ENCODE measurements at regions not wholly inside any gene's neighbourhood (a gene's known extent, or its start where the extent isn't known, plus 50 kb on each side); places are given as distances from the start of the nearest gene placed in this dataset.
A peak's percentile ranks its signal among the peaks of the same experiment; 100 is the strongest.

DNA sequence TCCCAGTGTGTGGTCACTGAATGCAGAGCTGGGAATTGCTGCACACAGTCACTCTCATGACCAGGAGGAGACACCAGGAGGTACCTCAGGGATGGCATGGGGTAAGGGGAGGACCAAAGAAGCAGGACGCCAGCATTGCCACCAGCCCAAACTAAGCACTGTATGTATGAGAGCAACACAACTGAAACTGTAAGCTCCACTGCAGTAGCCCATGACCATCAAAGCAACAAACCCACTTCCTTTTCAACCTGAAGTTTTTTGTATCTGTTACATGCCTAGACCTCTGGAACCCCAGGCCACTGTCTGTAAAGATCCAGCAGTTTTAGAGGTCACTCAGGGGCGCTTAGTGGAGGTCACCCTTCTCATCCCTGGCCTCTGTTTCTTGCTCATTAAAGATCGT lies 164.3 kb downstream of the SETD4 start:
- DNase-seq (ENCODE audit: low read depth) = no peak

- DNase-seq (ENCODE audit: low read depth) = no peak
Measured at GRCh38 chr21:35895598-35895997, 164.7 kb downstream of the SETD4 start.

DNA sequence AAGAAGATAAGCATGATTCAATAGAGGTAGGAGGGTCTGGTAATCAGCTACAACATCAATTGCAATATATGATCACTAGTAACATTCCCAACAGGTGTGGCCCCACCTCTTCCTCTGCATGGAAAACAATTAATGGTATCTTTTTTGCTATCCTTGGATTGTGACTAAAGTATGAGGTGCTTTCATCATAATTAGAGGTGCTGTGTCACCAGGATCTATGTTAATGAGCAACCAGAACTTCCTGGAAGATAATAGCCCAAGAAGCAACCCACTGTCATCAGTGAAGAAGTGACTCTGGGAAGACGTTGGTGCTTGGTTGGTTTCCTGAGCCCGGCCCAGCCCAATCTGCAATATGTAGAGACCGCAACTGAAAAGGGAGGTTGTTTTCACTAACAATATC lies 167.2 kb downstream of the SETD4 start:
- DNase-seq (ENCODE audit: low read depth) = no peak

DNA sequence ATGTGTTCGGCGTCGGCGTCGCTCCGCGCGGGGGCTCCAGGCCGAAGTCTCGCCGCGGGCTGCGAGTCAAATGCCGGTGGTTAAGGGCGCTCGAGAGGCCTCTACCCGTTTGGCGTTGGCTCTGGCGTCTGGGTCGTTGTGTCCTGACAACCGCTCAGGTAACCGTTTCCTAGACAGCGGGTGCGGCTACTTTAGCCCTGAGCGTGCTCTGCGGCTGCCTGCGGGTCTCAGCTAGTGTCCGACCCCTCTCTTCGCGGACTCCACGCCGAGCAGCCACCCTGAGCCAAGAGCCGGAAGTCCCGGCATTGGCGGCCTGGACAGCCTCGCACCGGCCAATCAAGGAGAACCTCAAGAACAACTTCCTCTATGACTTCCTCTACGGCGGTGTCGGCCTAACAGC lies 173.4 kb downstream of the SETD4 start:
- no peak for DNase-seq (ENCODE audit: low read depth)

GRCh38 chr21:35885942-35886541 lies 174.3 kb downstream of the SETD4 start:
- no peak for DNase-seq (ENCODE audit: low read depth)

GRCh38 chr21:35882791-35883240 lies 177.5 kb downstream of the SETD4 start:
- no peak for DNase-seq (ENCODE audit: low read depth)

DNA sequence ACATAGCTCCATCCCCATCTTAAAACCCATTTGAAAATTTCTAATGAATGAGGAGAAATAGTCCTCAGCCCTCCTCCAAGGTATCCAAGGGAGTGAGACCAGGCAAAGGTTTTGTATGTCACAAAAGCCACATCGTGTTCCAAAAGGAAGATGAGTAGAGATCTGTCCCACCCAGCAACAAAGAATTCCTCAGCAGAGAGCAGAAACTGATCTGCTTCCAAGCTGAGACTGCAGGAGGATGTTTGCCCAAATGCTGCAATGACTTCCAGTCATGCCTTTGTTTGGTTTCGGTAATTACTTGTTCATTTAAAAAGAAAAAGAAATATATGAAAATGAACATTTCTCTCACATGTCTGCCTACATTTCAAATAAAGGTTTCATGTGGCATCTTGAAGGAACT lies 186.9 kb downstream of the SETD4 start:
- DNase-seq (ENCODE audit: low read depth) = no peak

GRCh38 chr21:35871906-35872305 lies 188.4 kb downstream of the SETD4 start:
- no peak for DNase-seq (ENCODE audit: low read depth)

GRCh38 chr21:35868869-35869223 lies 191.5 kb downstream of the SETD4 start:
- no peak for DNase-seq (ENCODE audit: low read depth)

DNA sequence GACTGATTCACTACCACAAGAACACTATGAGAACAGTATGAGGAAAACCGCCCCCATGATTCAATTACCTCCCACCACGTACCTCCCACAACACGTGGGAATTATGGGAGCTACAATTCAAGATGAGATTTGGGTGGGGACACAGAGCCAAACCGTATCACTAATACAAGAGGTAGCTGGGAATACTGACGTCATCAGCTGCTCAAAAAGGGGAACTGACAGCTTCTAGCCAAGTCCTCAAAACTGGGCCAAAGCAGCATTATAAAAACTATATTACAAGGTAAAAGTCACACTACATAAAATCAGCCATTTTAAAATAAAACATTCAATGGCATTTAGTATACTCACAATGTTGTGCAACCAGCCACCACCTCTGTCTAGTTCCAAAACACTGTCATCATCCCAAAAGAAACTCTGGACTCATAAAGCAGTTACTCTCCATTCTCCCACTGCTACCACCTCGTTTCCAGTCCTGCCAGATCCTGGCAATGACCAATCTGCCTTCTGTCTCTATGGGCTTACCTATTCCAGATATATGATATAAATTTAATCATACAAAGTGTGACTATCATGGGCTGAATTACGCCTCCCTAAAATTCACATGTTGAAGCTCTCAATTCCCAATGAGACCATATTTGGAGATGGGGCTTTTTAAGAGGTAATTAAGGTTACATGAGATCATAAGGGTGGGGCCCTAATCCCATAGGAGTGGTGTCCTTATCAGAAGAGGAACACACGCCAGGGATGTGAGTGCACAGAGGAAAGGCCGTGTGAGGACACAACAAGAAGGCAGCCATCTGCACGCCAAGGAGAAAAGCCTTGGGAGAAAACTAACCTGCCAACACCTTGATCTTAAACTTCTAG lies 192.1 kb downstream of the SETD4 start:
- no peak for DNase-seq (ENCODE audit: low read depth)

DNA sequence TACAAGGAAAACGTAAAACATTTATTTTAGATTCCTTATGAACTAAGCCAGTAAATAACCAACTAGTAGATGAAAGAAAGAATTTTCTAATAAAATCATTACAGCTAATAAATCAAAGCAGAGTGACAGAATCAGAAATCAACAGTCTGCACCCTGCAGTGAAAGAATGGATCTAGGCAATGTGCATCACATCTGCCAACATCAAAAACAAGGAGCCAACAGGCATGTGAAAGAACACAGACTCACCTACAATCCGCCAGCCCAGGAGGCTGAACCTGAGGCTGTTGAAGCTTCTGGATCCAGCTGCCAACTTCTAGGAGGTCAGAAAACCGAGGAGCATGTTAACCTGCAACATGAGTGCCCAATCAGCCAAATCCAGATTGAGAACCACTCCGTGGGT lies 196.3 kb downstream of the SETD4 start:
- no peak for DNase-seq (ENCODE audit: low read depth)

- DNase-seq (ENCODE audit: low read depth) = no peak
Measured at GRCh38 chr21:35862969-35863368, 197.4 kb downstream of the SETD4 start.

- DNase-seq (ENCODE audit: low read depth) = no peak
Measured at GRCh38 chr21:35861661-35862060, 198.7 kb downstream of the SETD4 start.

DNA sequence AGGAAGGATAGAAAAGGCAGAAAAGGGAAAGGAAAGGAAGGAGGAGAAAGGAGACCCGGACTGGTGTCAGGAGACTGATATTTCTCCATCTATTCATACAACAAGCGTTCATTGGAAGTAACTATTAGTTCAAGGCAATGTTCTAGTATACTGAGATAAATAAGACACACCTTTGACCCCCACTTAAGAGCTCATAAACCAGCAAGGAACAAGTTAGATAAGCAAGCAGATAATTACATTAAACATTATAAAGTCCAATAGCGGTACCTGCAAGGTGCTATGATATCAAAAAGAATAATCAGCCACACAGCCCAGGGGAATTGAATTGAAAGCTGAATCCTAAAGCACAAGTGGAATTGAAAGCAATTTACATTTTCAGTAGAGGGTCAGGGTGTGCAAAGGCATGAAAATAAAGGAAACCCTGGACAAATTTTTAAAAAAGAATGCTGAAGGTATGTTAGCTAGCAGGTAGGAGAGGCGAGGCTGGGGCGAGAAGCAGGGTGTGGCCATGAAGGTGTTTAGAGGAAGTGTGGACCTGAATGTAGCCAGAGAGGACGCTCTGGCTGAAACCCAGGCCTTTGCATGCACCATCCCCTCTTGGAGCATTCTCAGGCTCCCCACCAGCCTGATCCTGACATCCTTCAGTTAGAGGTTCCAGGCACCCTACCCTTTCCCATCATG lies 200.0 kb downstream of the SETD4 start:
- DNase-seq (ENCODE audit: low read depth) = no peak

GRCh38 chr21:35859677-35860076 lies 200.6 kb downstream of the SETD4 start:
- no peak for DNase-seq (ENCODE audit: low read depth)

DNA sequence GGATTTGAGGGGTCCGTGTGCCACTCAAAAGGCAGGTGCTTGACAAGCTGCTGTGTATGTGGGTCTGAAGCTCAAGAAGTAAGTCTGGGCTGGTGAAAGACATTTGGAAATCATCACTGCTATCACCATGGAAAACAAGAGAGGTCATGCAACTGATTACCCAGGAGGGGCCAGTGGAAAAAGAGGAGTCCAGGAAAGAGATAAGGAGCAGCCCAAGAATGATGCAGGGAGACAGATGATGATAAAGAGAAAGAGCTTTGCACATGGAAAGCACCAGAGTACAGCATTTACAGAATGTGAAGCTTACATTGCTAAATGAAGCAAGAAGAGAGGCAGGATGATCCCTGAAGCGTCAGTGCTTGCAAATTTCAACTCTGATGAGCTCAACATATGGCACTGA lies 203.2 kb downstream of the SETD4 start:
- no peak for DNase-seq (ENCODE audit: low read depth)

- DNase-seq (ENCODE audit: low read depth) = no peak
Measured at GRCh38 chr21:35855484-35855883, 204.8 kb downstream of the SETD4 start.

GRCh38 chr21:35854281-35854680 lies 206.0 kb downstream of the SETD4 start:
- DNase-seq (ENCODE audit: low read depth) = no peak

GRCh38 chr21:35853321-35854239 lies 206.7 kb downstream of the SETD4 start:
- DNase-seq (ENCODE audit: low read depth) = no peak

- DNase-seq (ENCODE audit: low read depth) = no peak
Measured at GRCh38 chr21:35852820-35853219, 207.5 kb downstream of the SETD4 start.

- no peak for DNase-seq (ENCODE audit: low read depth)
Measured at GRCh38 chr21:35850542-35851103, 209.7 kb downstream of the SETD4 start.

DNA sequence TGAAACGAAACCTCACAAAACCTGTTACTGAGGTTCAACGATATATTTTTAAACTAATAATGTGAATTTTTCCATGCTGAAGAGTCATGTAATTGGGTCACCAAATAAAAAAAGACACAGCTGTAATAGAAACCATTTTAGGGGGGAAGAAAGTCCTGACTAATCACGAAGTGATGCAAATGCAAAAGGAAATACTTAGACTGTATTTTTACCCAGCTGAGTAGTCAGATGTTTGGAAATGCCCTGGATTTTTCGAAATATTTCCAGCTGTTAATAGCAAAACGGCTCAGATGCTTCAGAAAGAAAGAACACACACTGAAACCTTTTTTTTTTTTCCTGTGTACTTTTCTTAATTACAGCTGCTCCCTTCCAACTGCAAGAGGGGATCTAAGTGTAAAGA lies 210.3 kb downstream of the SETD4 start:
- peak; percentile 79 for DNase-seq (ENCODE audit: low read depth)
